ENCODE measurements at regions not wholly inside any gene's neighbourhood (a gene's known extent, or its start where the extent isn't known, plus 50 kb on each side); places are given as distances from the start of the nearest gene placed in this dataset.
A peak's percentile ranks its signal among the peaks of the same experiment; 100 is the strongest.

GRCh38 chr1:81377406-81377805, 423.3 kb upstream of the ADGRL2 start:
- no peaks in the 10 kb centered on the region for H3K27me3 Mint-ChIP-seq (ENCODE audit: insufficient read depth)
- H3K4me1 ChIP-seq (ENCODE audit: control insufficient read depth, insufficient read depth, low read length), result no peaks in the 10 kb centered on the region
- no peak overlapping the region for H3K27ac ChIP-seq (ENCODE audit: low read depth, low read length)

DNA sequence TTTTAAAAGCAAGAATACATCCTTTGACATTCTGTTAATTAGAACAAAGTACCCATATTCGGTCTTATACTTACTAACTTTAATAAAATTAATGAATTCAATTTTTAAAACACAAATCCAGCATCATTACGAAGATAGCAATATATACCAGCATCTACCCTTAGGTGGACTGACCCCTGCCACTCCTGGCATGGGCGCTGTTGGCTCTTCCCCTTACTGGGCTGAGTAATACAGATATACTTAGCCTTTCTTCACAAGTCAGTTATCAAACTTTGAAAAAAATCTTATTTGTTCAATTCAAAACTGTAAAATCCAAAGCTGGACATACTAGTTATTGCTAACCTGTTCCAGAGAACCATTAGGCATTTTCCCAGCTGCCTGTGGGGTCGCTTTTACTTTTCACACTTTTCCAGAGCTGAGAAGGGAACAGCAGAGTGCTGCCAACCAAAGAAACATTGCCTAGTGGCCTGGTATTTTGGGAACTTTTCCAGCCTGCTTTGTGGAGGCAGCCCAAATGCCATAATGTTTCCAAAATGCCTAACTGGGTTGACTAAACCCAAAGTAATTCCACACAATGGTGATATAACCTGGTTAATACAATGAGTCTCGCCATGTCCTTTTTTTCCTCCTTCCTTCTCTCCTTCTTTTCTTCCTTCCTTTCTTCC, 424.7 kb upstream of the ADGRL2 start:
- Mint-ChIP-seq H3K4me1 (peaks cover 12% of the 10 kb centered on the region), H3K4me3 (no peak overlapping the region), H3K27ac (no peak overlapping the region), H3K36me3 (ENCODE audit: low read depth) (no peaks in the 10 kb centered on the region), H3K9me3 (no peaks in the 10 kb centered on the region), H3K27me3 (ENCODE audit: insufficient read depth) (no peaks in the 10 kb centered on the region)
- TF ChIP-seq, protein P1, sequence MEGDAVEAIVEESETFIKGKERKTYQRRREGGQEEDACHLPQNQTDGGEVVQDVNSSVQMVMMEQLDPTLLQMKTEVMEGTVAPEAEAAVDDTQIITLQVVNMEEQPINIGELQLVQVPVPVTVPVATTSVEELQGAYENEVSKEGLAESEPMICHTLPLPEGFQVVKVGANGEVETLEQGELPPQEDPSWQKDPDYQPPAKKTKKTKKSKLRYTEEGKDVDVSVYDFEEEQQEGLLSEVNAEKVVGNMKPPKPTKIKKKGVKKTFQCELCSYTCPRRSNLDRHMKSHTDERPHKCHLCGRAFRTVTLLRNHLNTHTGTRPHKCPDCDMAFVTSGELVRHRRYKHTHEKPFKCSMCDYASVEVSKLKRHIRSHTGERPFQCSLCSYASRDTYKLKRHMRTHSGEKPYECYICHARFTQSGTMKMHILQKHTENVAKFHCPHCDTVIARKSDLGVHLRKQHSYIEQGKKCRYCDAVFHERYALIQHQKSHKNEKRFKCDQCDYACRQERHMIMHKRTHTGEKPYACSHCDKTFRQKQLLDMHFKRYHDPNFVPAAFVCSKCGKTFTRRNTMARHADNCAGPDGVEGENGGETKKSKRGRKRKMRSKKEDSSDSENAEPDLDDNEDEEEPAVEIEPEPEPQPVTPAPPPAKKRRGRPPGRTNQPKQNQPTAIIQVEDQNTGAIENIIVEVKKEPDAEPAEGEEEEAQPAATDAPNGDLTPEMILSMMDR (conservative IDR thresholded peaks at IDR 0.05), result no peak
- 92 to 93% methylated on average over 5 of the region's 5 CpGs for WGBS, 2 experiments (ENCODE audit: insufficient coverage in 1 of 2, insufficient read length in 1 of 2)
- Histone ChIP-seq H3K27ac (ENCODE audit: low read depth, low read length) (no peak overlapping the region), H3K9me3 (ENCODE audit: control insufficient read depth, low read length) (no peaks in the 10 kb centered on the region), H3K4me1 (ENCODE audit: control insufficient read depth, insufficient read depth, low read length) (no peaks in the 10 kb centered on the region), H3K9ac (ENCODE audit: extremely low read depth, low read length, poor library complexity, severe bottlenecking) (no peak overlapping the region), H3K36me3 (ENCODE audit: control insufficient read depth, insufficient read depth, low read length) (no peaks in the 10 kb centered on the region), H3K4me3 (ENCODE audit: low read length) (no peak overlapping the region), H3K27me3 (ENCODE audit: control insufficient read depth, insufficient read depth, low read length, poor library complexity, severe bottlenecking) (no peaks in the 10 kb centered on the region)
- DNase-seq, result no peak

More at GRCh38 chr1:81377406-81377805, 423.3 kb upstream of the ADGRL2 start:
- no peaks in the 10 kb centered on the region for H3K36me3 ChIP-seq (ENCODE audit: control insufficient read depth, insufficient read depth, low read length)
- no peak overlapping the region for H3K9ac ChIP-seq (ENCODE audit: extremely low read depth, low read length, poor library complexity, severe bottlenecking)
- H3K9me3 ChIP-seq (ENCODE audit: control insufficient read depth, low read length), result no peaks in the 10 kb centered on the region
- TF ChIP-seq, protein P1 (conservative IDR thresholded peaks at IDR 0.05), result peak; percentile 75
- Mint-ChIP-seq H3K27ac (no peak overlapping the region), H3K36me3 (ENCODE audit: low read depth) (no peaks in the 10 kb centered on the region), H3K4me1 (peaks cover 12% of the 10 kb centered on the region), H3K4me3 (no peak overlapping the region), H3K9me3 (no peaks in the 10 kb centered on the region)
- peak; percentile 65 for DNase-seq
- no peak overlapping the region for H3K4me3 ChIP-seq (ENCODE audit: low read length)
- WGBS, 2 experiments (ENCODE audit: insufficient coverage in 1 of 2, insufficient read length in 1 of 2), result 73 to 100% methylated on average over 1 to 3 of the region's 3 CpGs
- H3K27me3 ChIP-seq (ENCODE audit: control insufficient read depth, insufficient read depth, low read length, poor library complexity, severe bottlenecking), result no peaks in the 10 kb centered on the region

DNA sequence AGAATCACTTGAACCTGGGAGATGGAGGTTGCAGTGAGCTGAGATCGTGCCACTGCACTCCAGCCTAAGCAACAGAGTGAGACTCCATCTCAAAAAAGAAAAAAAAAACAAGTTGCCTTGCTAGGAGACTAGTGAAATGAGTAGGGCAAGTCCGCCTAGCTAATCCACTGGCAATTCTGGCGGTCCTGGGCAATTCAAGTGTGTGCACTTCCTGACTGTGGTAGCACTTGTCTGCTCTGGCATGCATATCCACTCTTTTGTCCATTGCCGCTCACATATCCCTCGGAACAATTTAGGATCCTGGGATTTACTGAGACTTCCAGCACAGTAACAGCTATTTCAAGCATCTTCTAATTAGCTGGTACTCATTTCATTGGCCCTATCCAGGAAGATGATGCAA, 426.3 kb upstream of the ADGRL2 start:
- H3K27ac ChIP-seq (ENCODE audit: low read depth, low read length), result no peak overlapping the region
- H3K9ac ChIP-seq (ENCODE audit: extremely low read depth, low read length, poor library complexity, severe bottlenecking), result no peak overlapping the region
- no peaks in the 10 kb centered on the region for H3K4me1 ChIP-seq (ENCODE audit: control insufficient read depth, insufficient read depth, low read length)
- Mint-ChIP-seq H3K4me3 (no peak overlapping the region), H3K4me1 (peaks cover 6% of the 10 kb centered on the region), H3K36me3 (ENCODE audit: low read depth) (no peaks in the 10 kb centered on the region), H3K9me3 (no peaks in the 10 kb centered on the region), H3K27me3 (ENCODE audit: insufficient read depth) (no peaks in the 10 kb centered on the region), H3K27ac (no peak overlapping the region)
- 96 to 98% methylated on average over 4 of the region's 5 CpGs for WGBS, 2 experiments (ENCODE audit: insufficient coverage in 1 of 2, insufficient read length in 1 of 2)
- H3K9me3 ChIP-seq (ENCODE audit: control insufficient read depth, low read length), result no peaks in the 10 kb centered on the region
- H3K4me3 ChIP-seq (ENCODE audit: low read length), result no peak overlapping the region
- TF ChIP-seq, protein P1 (conservative IDR thresholded peaks at IDR 0.05), result no peak
- H3K27me3 ChIP-seq (ENCODE audit: control insufficient read depth, insufficient read depth, low read length, poor library complexity, severe bottlenecking), result no peaks in the 10 kb centered on the region
- H3K36me3 ChIP-seq (ENCODE audit: control insufficient read depth, insufficient read depth, low read length), result no peaks in the 10 kb centered on the region
- no peak for DNase-seq

Measured in endodermal cell (in vitro differentiated cells).